ENCODE measurements at regions not wholly inside any gene's neighbourhood (a gene's known extent, or its start where the extent isn't known, plus 50 kb on each side); places are given as distances from the start of the nearest gene placed in this dataset.

DNA sequence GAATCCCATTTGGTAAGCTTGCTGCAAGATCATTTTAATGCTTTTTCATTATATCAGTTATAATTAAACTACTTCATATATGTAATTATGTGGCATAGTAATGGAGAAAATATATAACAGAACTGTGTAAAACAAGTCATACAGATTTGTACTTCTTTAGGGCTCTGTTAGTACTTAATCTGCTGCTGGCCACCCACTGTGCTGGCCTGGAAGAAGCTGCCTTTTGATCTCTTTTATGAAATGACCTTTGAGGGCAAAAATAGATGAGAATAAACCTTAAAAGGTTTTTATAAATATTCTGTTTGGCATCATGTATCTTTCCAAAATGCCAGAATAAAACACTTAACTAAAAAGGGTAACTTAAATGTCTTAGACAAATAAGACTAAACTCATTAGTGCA lies 262.9 kb downstream of the ZIC1 start:
- Histone ChIP-seq H4K20me1 (replicated peaks; ENCODE audit: insufficient read depth) (no peaks in the 10 kb centered on the region), H3K4me3 (no peak overlapping the region), H3K4me2 (no peak overlapping the region), H3K79me2 (replicated peaks; ENCODE audit: insufficient read depth) (no peaks in the 10 kb centered on the region), H3K9me2 (ENCODE audit: insufficient read depth) (no peaks in the 10 kb centered on the region), H3K36me3 (ENCODE audit: insufficient read depth) (no peaks in the 10 kb centered on the region), H3K27ac (ENCODE audit: low read depth) (no peak overlapping the region), H3F3A (replicated peaks; ENCODE audit: low read depth) (no peaks in the 10 kb centered on the region), H2AFZ (no peak overlapping the region), H3K27me3 (ENCODE audit: insufficient read depth) (no peaks in the 10 kb centered on the region), H3K4me1 (ENCODE audit: insufficient read depth) (no peaks in the 10 kb centered on the region)
- Mint-ChIP-seq H3K4me3 (no peak overlapping the region), H3K4me1 (no peaks in the 10 kb centered on the region), H3K27me3 (ENCODE audit: insufficient read depth, low read depth, poor library complexity) (no peaks in the 10 kb centered on the region), H3K9me3 (no peaks in the 10 kb centered on the region), H3K36me3 (ENCODE audit: low read depth) (no peaks in the 10 kb centered on the region), H3K27ac (no peak overlapping the region)
- TF ChIP-seq ZNF331 (CRISPR knock-in tag; IDR thresholded peaks at IDR 0.05; ENCODE audit: low read depth) (no peak), POLR2AphosphoS5 (IDR thresholded peaks at IDR 0.05; ENCODE audit: low read depth) (no peak), ZNF114 (CRISPR knock-in tag; IDR thresholded peaks at IDR 0.05) (no peak), JUNB (IDR thresholded peaks at IDR 0.05; ENCODE audit: unreplicated experiment) (no peak), STAT1 (IDR thresholded peaks at IDR 0.05; ENCODE audit: unreplicated experiment) (no peak), EZH2 (IDR thresholded peaks at IDR 0.05; ENCODE audit: low read depth, unreplicated experiment) (no peak), CTCF (conservative IDR thresholded peaks at IDR 0.05; ENCODE audit: low read depth in 2 of 2) (no peak), EZH2phosphoT487 (IDR thresholded peaks at IDR 0.05; ENCODE audit: unreplicated experiment) (no peak), CREB1 (CRISPR knock-in tag; IDR thresholded peaks at IDR 0.05; ENCODE audit: low read depth) (no peak), NANOG (IDR thresholded peaks at IDR 0.05; ENCODE audit: borderline replicate concordance) (no peak)
- TF ChIP-seq, protein P1, sequence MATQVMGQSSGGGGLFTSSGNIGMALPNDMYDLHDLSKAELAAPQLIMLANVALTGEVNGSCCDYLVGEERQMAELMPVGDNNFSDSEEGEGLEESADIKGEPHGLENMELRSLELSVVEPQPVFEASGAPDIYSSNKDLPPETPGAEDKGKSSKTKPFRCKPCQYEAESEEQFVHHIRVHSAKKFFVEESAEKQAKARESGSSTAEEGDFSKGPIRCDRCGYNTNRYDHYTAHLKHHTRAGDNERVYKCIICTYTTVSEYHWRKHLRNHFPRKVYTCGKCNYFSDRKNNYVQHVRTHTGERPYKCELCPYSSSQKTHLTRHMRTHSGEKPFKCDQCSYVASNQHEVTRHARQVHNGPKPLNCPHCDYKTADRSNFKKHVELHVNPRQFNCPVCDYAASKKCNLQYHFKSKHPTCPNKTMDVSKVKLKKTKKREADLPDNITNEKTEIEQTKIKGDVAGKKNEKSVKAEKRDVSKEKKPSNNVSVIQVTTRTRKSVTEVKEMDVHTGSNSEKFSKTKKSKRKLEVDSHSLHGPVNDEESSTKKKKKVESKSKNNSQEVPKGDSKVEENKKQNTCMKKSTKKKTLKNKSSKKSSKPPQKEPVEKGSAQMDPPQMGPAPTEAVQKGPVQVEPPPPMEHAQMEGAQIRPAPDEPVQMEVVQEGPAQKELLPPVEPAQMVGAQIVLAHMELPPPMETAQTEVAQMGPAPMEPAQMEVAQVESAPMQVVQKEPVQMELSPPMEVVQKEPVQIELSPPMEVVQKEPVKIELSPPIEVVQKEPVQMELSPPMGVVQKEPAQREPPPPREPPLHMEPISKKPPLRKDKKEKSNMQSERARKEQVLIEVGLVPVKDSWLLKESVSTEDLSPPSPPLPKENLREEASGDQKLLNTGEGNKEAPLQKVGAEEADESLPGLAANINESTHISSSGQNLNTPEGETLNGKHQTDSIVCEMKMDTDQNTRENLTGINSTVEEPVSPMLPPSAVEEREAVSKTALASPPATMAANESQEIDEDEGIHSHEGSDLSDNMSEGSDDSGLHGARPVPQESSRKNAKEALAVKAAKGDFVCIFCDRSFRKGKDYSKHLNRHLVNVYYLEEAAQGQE (IDR thresholded peaks at IDR 0.05; ENCODE audit: unreplicated experiment) = no peak
- TF ChIP-seq, protein P2, sequence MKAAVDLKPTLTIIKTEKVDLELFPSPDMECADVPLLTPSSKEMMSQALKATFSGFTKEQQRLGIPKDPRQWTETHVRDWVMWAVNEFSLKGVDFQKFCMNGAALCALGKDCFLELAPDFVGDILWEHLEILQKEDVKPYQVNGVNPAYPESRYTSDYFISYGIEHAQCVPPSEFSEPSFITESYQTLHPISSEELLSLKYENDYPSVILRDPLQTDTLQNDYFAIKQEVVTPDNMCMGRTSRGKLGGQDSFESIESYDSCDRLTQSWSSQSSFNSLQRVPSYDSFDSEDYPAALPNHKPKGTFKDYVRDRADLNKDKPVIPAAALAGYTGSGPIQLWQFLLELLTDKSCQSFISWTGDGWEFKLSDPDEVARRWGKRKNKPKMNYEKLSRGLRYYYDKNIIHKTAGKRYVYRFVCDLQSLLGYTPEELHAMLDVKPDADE (IDR thresholded peaks at IDR 0.05) = no peak
- TF ChIP-seq, protein P3, sequence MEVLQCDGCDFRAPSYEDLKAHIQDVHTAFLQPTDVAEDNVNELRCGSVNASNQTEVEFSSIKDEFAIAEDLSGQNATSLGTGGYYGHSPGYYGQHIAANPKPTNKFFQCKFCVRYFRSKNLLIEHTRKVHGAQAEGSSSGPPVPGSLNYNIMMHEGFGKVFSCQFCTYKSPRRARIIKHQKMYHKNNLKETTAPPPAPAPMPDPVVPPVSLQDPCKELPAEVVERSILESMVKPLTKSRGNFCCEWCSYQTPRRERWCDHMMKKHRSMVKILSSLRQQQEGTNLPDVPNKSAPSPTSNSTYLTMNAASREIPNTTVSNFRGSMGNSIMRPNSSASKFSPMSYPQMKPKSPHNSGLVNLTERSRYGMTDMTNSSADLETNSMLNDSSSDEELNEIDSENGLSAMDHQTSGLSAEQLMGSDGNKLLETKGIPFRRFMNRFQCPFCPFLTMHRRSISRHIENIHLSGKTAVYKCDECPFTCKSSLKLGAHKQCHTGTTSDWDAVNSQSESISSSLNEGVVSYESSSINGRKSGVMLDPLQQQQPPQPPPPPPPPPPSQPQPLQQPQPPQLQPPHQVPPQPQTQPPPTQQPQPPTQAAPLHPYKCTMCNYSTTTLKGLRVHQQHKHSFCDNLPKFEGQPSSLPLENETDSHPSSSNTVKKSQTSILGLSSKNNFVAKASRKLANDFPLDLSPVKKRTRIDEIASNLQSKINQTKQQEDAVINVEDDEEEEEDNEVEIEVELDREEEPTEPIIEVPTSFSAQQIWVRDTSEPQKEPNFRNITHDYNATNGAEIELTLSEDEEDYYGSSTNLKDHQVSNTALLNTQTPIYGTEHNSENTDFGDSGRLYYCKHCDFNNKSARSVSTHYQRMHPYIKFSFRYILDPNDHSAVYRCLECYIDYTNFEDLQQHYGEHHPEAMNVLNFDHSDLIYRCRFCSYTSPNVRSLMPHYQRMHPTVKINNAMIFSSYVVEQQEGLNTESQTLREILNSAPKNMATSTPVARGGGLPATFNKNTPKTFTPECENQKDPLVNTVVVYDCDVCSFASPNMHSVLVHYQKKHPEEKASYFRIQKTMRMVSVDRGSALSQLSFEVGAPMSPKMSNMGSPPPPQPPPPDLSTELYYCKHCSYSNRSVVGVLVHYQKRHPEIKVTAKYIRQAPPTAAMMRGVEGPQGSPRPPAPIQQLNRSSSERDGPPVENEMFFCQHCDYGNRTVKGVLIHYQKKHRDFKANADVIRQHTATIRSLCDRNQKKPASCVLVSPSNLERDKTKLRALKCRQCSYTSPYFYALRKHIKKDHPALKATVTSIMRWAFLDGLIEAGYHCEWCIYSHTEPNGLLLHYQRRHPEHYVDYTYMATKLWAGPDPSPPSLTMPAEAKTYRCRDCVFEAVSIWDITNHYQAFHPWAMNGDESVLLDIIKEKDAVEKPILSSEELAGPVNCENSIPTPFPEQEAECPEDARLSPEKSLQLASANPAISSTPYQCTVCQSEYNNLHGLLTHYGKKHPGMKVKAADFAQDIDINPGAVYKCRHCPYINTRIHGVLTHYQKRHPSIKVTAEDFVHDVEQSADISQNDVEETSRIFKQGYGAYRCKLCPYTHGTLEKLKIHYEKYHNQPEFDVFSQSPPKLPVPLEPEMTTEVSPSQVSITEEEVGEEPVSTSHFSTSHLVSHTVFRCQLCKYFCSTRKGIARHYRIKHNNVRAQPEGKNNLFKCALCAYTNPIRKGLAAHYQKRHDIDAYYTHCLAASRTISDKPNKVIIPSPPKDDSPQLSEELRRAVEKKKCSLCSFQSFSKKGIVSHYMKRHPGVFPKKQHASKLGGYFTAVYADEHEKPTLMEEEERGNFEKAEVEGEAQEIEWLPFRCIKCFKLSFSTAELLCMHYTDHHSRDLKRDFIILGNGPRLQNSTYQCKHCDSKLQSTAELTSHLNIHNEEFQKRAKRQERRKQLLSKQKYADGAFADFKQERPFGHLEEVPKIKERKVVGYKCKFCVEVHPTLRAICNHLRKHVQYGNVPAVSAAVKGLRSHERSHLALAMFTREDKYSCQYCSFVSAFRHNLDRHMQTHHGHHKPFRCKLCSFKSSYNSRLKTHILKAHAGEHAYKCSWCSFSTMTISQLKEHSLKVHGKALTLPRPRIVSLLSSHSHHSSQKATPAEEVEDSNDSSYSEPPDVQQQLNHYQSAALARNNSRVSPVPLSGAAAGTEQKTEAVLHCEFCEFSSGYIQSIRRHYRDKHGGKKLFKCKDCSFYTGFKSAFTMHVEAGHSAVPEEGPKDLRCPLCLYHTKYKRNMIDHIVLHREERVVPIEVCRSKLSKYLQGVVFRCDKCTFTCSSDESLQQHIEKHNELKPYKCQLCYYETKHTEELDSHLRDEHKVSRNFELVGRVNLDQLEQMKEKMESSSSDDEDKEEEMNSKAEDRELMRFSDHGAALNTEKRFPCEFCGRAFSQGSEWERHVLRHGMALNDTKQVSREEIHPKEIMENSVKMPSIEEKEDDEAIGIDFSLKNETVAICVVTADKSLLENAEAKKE (CRISPR knock-in tag; IDR thresholded peaks at IDR 0.05) = no peak
- DNase-seq (ENCODE audit: low spot score) = no peak
- no peak for ATAC-seq

Data from GM23338 (cell line).